HUES48 (cell line): ENCODE measurements at regions not wholly inside any gene's neighbourhood (a gene's known extent, or its start where the extent isn't known, plus 50 kb on each side); places are given as distances from the start of the nearest gene placed in this dataset.

Experiments
- H3K27ac ChIP-seq: one replicate; pipeline ENCODE4 v1.7.0; 2013; ENCODE audit warnings: low read depth, low read length, inconsistent platforms
- H3K27me3 ChIP-seq: 2 replicates; pipeline ENCODE4 v1.6.1; 2013; ENCODE audit warnings: mild to moderate bottlenecking, low read length; ENCODE audit not compliant: control insufficient read depth, insufficient read depth
- H3K36me3 ChIP-seq: 2 replicates; pipeline ENCODE4 v1.6.1; 2013; ENCODE audit warnings: low read length; ENCODE audit not compliant: control insufficient read depth, insufficient read depth
- H3K4me1 ChIP-seq: 2 replicates; pipeline ENCODE4 v1.6.1; 2013; ENCODE audit warnings: mild to moderate bottlenecking, low read length; ENCODE audit not compliant: control insufficient read depth, insufficient read depth
- H3K4me3 ChIP-seq: 2 replicates; pipeline ENCODE4 v1.5.1; 2013; ENCODE audit warnings: mild to moderate bottlenecking, low read depth, low read length
- H3K9ac ChIP-seq: 2 replicates; pipeline ENCODE4 v1.6.1; 2013; ENCODE audit warnings: mild to moderate bottlenecking, low read depth, low read length, moderate library complexity
- H3K9me3 ChIP-seq: 2 replicates; pipeline ENCODE4 v1.6.1; 2013; ENCODE audit warnings: low read length; ENCODE audit not compliant: control insufficient read depth, insufficient read depth

DNA sequence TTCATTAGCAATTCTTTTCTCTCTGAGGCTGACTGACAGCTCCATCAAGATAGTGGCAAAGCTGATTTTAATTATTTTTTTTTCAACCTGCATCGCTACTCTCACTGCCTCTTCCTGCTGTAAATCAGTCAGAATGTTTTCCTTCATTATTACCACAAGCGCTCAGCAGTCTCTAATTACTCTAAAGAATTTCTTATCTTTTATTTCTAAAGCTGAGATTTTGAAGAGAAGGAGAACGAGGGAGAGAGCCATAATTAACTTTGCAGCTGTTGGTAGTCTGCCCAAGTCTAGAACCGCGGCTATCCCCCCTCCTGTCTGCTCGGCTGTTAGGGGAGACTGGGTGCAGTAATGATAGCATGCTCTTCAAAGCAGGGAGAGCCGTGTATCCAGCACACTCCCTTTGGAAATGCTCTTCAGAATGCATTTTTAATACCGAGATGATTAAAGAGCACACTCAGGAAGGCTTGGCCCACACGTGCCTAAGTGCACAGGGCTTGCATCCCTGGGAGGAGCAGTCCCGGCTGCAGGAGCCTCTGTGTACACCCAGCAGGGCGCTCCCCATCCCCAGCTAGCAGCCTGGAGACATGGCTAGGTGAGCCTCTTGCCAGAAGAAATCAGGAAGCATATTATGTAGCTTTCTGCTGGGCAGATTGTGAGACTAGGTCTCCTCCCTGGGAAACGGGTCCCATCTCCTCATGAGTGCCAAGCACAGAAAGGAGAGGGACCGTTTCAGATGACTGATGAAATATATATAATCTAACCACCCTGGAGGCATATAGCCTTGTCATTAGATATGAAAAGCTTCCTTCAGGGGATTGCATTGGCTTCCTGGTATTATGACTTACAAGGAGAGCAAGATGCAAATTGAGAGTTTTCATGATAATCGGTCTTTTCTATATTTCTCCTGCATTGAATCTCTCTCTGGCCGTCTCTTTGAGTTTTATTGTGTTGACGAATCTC is 555.2 kb downstream of the CMPK2 start:
- Histone ChIP-seq H3K4me3 (no peak overlapping the region), H3K27ac (no peak overlapping the region), H3K36me3 (no peaks in the 10 kb centered on the region), H3K4me1 (no peaks in the 10 kb centered on the region), H3K9me3 (no peaks in the 10 kb centered on the region), H3K27me3 (no peaks in the 10 kb centered on the region), H3K9ac (no peak overlapping the region)

DNA sequence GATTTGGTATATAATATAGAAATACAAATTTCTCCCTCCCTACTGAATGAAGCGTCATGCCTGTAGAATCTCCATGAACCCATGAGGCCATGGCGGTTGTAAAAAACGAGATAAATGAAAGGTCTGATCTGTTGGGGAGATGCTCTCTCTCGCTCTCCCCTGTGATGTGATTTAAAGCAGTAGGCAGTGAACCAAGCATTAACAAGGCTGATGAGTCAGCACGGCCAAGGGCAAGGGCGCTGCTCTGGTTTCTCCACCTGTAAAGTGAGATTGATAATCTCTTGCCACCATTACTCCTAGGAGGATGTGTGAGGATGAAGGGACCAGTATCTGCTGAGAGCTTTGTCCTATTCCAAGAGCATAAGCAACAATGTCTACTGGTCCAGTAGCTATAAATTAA is 553.3 kb downstream of the CMPK2 start:
- Histone ChIP-seq H3K36me3 (no peaks in the 10 kb centered on the region), H3K4me3 (no peak overlapping the region), H3K9ac (no peak overlapping the region), H3K4me1 (no peaks in the 10 kb centered on the region), H3K27me3 (no peaks in the 10 kb centered on the region), H3K27ac (no peak overlapping the region), H3K9me3 (no peaks in the 10 kb centered on the region)

DNA sequence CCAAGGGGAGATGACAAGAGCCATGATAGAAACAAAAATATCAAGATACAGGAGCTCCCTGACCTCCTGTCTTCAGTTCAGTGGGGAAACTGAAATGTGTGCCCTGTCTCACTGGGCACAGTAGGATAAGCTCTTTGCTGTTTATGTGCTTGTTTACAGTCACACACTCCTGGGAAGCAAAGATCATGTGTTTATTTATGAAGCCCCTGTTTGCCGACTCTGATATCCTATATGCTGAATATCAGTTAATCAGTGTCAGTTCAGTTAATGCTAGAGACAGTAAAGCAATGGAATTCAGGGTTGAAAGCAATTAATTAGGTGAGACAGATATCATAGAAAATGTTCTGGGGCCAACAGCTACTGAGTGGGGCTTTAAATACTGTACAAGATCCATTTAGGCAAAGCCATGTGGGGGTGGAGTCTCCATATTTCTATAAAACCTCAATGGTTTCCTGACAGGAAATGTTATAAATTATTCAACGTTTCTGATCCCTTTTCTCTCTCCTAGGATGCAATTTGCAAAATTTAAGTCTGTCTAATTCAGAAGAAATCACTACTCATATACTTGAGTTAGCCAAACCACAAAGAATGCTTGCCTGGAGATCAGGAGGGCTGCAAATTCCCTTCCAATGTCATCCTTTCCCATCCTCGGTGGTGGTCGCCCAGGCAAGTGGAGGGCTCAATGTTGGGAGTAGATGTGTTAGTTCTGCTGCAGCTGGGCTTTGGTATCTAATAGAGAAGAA is 551.3 kb downstream of the CMPK2 start:
- no peak overlapping the region for H3K4me3 ChIP-seq
- H3K27me3 ChIP-seq, result no peaks in the 10 kb centered on the region
- H3K36me3 ChIP-seq, result no peaks in the 10 kb centered on the region
- no peak overlapping the region for H3K9ac ChIP-seq
- no peaks in the 10 kb centered on the region for H3K9me3 ChIP-seq
- H3K27ac ChIP-seq, result no peak overlapping the region
- no peaks in the 10 kb centered on the region for H3K4me1 ChIP-seq

DNA sequence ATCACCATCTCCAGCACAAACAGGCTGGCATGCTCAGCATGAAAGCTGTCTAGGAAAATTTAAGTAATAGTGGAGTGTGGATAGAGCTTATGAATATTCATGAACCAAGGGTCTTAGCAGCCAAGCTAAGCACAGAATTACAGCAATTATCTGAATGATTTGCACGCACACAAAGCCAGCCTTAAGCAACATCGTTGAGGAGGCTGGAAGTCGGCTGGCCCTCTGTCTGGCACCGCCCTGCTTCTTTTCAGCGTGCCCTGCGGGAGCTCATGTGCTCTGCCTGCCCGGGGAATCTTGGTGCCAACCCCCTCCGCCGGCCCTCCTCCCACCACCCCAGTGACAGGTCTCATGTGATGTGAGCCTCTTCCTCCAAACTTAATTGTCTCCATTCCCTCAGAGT is 540.1 kb downstream of the CMPK2 start:
- Histone ChIP-seq H3K27me3 (no peaks in the 10 kb centered on the region), H3K4me3 (no peak overlapping the region), H3K27ac (no peak overlapping the region), H3K36me3 (no peaks in the 10 kb centered on the region), H3K4me1 (peaks cover 5% of the 10 kb centered on the region; the same call in 1 of the 2 replicates), H3K9me3 (no peaks in the 10 kb centered on the region), H3K9ac (no peak overlapping the region)

DNA sequence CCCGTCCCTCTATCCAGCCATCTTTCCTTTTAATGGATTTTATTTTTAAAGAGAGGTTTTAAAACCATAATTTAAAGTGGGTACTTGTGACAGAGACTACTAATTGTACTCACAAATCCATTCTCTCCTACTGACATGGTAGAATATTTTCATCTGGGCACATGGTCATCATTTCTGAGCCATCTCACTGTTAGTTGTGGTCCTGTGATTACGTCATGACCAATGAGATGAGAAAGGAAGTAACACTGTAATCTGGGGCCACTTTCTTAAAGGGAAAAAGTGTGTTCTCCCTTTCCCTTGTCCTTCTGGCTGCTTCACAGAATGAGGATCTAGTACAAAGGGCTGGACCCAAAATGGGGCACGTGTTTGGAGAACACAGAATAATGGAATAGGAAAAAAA is 538.7 kb downstream of the CMPK2 start:
- Histone ChIP-seq H3K4me1 (peaks cover 5% of the 10 kb centered on the region; the same call in 1 of the 2 replicates), H3K9ac (no peak overlapping the region), H3K27ac (no peak overlapping the region), H3K4me3 (no peak overlapping the region), H3K27me3 (no peaks in the 10 kb centered on the region), H3K9me3 (no peaks in the 10 kb centered on the region), H3K36me3 (no peaks in the 10 kb centered on the region)

DNA sequence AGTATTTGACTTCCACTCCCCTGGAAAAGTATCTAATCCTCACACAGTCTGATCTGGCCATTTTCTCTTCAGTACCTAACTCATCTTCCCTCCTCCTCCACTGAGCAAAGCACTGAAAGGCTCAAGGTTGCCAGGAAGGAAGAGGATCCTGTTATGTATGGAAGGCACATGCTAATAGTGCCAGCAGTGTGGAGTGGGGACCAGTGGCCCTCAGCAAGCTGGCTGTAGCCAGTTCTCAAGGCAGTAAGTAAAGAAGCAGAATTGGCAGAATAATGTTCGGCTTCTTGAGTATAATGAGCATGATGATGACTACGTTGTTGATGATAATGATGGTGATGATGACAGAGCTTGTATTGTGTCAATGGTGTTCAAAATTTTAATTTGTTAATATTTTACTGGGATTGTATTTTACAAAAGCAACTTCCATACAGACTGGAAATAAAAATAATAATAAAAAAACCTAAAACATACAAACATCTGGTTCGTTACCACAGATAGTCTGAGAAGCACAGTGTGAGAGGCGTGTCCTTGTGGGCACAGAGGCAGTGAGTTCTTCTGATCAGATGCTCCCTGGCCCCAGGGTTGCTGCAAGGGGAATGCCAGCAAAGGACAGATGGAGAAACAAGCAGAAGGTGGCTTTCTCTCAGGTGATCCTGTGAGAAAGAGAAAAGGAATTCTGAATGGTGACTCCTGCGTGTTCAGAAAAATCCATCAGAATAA is 528.8 kb downstream of the CMPK2 start:
- Histone ChIP-seq H3K36me3 (no peaks in the 10 kb centered on the region), H3K27me3 (no peaks in the 10 kb centered on the region), H3K4me1 (peaks cover 3% of the 10 kb centered on the region; the same call in 1 of the 2 replicates), H3K9me3 (no peaks in the 10 kb centered on the region), H3K4me3 (no peak overlapping the region), H3K9ac (no peak overlapping the region), H3K27ac (no peak overlapping the region)

DNA sequence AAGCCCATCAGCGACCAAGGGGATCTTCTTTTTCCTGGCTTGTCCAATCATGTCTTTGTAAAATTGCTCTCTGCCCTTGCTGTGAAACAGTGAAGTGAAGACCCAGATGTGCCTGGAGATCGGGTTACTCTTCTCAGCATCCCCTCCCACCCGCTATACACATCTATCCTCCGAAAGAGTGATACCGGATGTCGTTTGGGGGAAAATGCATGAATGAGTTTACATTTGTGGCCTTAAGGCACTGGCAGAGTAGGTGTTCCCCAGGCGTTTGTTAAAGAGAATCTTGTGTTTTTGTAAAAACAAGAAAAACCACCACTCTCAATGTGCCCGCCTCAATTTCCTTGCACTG is 528.3 kb downstream of the CMPK2 start:
- H3K27ac ChIP-seq, result no peak overlapping the region
- no peaks in the 10 kb centered on the region for H3K36me3 ChIP-seq
- H3K9me3 ChIP-seq, result no peaks in the 10 kb centered on the region
- H3K9ac ChIP-seq, result no peak overlapping the region
- no peak overlapping the region for H3K4me3 ChIP-seq
- peaks cover 3% of the 10 kb centered on the region; the same call in 1 of the 2 replicates for H3K4me1 ChIP-seq
- H3K27me3 ChIP-seq, result no peaks in the 10 kb centered on the region

DNA sequence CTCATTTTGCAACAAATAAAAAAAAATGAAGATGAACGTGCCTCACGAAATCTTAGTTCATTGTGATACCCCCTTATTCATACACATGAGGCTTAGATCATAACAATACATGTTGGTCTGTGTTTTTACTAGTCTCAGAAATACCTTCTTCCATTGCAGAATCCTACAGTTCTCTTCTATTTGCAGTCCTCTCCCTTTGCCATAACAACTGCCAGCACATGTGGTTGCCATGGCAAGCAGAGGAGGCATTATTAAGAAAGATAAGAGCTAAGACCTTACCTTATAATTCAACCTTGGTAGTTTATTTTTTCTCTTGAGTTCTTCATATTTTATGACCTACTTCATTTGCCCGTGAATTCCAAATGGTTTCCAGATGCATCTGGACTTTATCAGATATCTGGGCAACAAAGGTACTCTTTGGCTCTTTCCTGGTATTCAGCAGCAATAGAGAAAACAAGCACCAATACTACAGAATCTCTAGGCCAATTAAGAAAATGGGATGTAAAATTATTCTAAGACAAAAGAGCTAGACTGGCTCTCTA is 524.0 kb downstream of the CMPK2 start:
- H3K4me1 ChIP-seq, result peaks cover 3% of the 10 kb centered on the region; the same call in 1 of the 2 replicates

DNA sequence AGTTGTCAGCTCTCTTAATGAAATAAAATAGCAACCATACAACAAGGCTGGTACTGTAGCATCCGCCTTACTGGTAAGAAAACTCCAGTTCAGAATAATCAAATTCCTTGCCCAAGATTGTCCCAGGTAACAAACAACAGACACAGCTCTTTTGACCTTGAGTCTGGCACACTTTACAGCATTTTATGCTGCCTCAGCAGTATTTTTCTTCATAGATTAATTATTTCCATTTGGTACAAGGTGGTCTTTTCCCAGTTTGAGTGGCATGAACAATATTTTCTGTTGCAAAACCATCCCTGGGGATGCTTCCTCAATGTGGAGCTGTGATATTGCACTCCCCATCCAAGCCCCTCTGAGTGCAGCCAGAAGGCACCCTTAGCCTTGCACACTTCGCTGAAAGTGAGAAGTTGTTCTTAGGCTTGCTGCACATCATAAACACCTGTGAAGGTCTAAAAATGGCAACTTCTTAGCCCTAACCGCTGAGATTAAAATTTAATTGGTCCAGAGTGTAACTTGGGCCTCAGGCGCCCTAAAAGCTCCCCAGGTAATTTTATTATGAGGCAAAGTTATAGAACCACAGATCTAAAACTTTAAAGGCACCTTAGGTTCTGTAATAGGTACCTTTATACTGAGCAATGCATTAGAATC is 523.3 kb downstream of the CMPK2 start:
- no peak overlapping the region for H3K4me3 ChIP-seq
- H3K9me3 ChIP-seq, result no peaks in the 10 kb centered on the region
- no peaks in the 10 kb centered on the region for H3K4me1 ChIP-seq
- no peaks in the 10 kb centered on the region for H3K27me3 ChIP-seq
- no peaks in the 10 kb centered on the region for H3K36me3 ChIP-seq
- H3K27ac ChIP-seq, result no peak overlapping the region
- no peak overlapping the region for H3K9ac ChIP-seq

More for the DNA sequence above, 524.0 kb downstream of the CMPK2 start:
- Histone ChIP-seq H3K27me3 (no peaks in the 10 kb centered on the region), H3K9me3 (no peaks in the 10 kb centered on the region), H3K27ac (no peak overlapping the region), H3K4me3 (no peak overlapping the region), H3K9ac (no peak overlapping the region), H3K36me3 (no peaks in the 10 kb centered on the region)

DNA sequence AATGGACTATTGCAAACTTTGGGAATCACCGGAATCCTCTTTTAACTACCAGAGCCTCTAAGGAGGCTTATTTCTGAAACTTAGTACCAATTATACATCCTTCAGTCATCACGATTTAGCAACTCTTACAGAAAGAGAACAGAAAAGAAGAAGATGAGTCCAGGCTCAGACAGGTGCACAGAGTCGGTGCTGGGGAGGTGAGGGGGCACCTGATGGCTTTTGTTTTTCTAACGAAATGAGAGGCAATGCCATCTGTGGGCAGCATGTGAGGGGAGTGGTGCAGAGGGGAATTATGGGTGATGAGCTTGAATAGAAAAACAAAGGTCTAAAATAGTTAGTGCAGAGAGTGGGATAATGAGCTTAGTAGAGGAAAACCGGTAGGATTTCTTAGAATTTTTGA is 522.6 kb downstream of the CMPK2 start:
- Histone ChIP-seq H3K4me1 (no peaks in the 10 kb centered on the region), H3K9ac (no peak overlapping the region)

More for the DNA sequence above, 522.6 kb downstream of the CMPK2 start:
- Histone ChIP-seq H3K4me3 (no peak overlapping the region), H3K27me3 (no peaks in the 10 kb centered on the region), H3K9me3 (no peaks in the 10 kb centered on the region), H3K36me3 (no peaks in the 10 kb centered on the region), H3K27ac (no peak overlapping the region)
